ENCODE measurements at regions not wholly inside any gene's neighbourhood (a gene's known extent, or its start where the extent isn't known, plus 50 kb on each side); places are given as distances from the start of the nearest gene placed in this dataset.
"Not testable (repeated sequence)": the region's sequence is repeated elsewhere in the genome, so short reads cannot be mapped to it uniquely, and the experiment has no call there.

DNA sequence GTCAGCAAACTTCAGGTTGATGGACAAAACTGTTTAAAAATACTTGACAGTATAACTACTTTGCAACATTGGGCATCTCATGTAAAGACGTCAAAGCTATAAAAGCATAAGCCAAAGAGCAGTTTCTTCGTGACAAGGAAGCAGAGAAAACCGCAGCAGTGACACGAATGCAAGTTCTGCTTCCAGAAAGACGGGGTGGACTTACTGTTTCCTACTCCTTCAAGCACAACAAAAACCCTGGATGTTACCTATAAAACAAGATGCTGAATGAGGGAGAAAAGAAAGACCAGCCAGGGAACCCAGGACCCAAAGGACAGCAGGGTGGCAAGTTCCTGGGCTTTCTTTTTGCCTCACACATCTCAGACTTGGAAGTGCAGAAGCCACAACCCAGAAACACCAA, 98.0 kb downstream of the DLL1 start:
- no peak for DNase-seq

DNA sequence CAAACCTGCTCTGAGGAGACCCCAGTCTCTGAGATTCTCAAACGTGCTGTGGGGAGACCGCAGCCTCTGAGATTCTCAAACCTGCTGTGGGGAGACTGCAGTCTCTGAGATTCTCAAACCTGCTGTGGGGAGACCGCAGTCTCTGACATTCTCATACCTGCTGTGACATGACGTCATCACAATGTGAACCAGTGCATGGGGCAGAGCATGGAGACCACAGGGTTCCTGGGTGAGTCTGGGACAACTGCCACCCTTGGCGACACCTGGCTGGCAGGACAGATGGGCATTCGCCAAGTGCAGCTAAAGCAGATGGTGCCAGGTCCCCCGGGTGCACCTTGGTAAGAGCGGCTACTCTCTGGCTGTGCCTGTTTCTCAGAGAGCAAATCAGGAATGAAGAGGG, 98.8 kb downstream of the DLL1 start:
- not testable (repeated sequence) for DNase-seq

DNA sequence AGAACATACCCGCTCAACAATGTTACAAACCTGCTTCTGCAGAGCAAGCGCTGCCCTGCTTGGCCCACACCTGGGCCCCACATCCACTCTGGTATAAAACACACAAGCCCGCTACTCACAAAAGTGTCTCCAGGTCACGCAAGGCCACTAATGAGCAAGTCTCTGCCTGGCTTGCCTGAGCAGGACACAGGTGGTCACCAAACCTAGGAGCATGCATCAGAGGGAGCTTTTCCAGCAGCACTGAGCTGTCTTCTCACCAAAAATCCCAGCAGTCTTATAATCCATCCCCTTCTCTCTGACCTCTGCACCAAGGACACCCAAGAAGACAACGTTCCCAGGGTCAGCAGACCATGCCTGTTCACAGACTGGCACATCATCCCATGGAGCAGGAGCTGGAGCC, 100.8 kb downstream of the DLL1 start:
- DNase-seq: no peak

DNA sequence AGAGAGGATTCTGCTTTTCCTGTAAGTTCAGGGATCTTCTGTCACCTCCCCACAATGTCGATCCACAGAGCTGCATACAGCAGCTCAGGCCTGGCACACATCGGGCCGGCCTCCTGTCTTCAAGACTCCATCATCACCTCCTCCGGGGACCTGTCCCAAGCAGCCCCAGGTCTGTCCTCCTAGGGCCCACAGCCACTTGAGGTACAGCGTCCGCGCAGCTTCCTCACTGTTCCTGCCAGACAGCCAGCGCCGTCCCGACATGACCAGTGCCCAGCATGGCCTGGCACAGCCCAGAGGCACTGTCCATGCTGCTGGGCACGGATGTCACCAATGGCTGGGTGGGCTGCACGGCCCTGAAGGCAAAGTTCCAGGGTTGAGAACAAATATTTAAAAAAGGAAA, 101.6 kb downstream of the DLL1 start:
- DNase-seq: no peak

DNA sequence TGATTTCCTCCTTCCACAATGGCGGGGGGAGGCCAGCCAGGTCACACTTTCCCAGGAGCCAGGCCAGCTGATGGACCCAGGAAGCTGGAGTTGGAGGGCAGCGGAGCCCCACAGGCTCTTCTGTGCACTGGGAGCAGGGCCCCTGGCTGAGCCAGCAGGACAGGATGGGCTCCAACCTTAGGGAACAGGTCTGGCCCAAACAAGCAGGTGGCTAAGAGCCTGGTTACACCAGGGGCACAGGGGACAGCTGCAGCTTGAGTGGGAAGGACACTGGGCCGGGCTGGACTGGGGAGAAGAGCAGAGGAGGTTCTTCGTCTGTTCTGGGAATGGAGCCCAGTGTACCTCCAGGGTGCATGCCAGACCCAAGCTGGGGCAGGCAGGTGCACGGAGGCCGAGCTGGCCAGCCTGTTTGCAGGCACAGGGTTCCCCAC, 102.3 kb downstream of the DLL1 start:
- no peak for DNase-seq

DNA sequence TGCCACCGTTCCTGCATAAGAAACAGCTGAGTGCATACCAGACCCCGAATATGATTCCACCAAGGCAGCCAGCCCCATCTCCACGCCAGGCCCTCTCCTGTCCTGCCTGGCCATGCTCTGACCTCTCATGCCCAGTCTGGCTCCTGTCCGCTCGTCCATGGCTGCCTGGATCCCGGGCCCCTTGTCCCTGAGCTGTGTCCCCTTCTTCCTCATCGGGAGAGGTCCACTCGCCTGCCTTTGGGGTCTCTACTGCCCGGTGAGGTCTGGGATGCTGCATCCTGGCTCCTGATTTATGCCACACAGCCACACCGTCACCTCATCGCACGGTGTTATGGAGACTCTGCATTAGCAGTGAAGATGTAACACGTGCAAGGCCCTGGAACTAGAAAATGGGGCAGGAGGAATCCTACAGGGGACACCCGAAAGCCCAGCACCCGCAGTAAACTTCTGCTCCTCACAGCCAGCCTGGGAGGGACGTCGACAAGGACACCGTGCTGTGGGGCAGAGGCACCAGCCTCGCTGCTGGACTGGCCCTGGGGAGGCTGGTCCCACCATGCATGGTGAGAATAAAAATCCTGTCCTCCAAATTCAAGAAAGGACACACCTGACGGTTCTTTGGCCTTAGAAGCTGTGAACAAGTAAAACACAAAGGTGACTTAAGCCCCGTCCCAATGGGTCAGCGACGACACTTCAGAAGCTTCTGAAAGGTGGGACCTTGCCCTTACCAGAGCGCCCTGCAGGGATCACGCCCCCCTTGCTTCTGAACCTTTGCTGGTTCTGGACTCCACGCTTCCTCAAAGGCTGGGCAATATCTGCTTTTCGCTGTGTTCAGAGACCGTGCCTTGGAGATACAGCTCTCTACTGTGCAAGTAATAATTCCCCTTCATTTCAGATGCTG, 103.0 kb downstream of the DLL1 start:
- no peak for DNase-seq

DNA sequence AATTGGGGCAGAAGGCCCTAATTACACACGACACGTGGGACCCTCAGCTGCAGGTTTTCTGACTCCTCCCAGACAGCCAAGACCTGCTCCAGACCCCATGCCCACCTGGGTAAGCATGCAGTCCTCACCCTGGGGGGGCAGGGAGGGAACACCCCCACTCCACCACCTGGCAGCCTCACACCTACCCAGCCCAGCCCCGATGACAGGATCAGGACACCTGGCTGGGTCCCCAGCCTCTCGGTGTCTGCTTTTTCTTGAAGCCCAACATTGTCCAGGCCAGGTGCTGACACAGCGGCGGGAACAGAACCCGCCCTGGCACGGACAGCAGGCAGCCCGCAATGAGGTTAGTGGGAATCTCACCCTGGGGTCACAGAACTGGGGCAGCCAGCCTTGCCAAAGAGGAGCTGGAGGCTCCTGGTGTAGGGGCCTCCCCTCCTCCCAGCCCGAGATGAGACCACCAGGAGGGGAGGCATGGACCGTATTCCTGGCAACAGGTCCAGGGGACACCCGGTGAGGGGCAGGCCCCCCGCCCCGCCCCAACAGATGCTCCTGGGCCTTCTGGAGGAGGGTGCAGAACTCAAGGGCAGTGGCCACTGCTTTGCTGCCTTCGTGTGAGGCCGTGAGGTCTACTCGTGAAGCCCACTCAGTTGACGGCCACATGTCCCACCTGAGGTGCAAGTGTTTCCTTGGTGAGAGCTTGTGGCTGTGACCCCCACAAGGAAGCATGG, 103.8 kb downstream of the DLL1 start:
- peak; percentile 64 for DNase-seq

DNA sequence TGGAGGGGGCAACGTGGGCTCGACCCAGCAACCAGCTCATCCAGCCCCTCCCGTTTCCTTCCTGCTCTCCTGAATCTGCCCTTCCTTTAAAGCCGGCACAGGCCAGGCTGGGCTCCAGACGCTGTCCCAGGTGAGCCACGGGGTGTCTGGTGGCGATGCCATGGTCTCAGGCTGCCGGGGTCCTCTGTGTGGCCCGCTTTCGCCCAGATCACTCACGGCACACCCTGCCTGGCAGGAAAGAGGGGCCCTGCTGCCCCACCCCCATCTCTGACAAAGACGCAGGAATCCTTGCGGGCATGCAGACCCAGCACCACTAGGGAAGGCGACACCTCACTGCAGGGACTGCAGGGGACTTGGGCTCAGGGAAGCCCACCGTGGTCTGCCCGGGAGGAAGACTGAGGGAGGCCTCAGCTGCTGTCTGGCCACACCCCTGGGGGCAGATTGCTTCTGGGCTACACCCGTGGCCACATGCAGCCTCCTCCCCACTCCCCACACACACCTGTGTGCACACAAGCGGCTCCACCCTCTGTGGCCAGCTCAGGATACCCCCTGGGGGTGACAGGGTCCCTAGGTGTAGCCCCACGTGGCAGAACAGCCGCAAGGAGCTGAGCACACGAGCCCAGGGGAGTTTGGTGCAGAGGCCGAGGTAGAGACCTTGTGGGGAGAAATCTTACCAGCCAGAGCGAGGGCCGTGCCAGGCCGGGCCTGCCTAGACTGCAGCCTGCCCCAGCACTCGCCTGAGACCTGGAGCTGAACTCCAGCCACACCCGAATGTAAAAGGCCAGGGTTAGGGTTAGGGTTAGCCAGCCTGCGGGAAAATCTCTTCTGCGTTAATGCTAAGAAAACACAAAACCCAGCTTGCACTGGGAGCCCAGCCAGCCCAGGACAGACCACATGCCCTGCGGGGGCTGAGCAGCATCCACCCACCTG, 104.6 kb downstream of the DLL1 start:
- DNase-seq: peak; percentile 36

DNA sequence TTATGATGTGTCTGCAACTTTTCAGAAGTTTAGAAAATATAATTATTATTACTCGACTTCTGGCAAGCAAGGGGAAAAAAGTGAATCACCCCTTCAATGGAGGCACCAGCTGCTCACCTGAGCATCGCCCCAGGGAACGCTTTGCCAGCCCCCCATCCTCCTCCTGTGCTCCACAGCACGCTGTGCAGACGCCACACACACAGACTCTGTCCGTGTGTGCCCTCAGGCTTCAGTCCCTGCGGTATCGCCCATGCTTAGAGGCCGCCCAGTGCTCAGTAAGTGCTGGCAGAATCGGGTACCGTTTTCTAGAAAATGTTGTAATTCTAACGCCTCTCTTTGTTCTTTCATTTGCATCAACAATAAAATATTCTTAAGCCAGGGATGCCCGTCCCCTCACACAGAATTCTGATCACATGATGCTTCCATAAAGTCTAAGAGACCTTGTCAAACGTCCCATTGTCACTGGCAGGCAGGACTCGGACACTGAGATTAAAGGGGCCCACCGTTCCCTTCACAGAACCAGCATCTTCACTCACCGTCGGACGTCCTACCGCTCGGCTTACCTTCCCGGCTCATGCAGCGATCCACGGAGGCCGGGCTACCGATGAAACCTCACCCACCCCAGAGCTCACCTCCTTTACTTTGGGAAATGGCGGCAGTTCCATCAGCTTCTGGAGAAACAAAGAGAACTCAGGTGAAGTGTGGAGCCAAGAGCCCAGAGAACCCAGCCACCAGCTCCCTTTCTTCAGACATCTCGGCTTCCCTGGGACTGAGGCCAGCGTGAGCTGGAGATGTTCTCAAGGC, 105.5 kb downstream of the DLL1 start:
- no peak for DNase-seq

DNA sequence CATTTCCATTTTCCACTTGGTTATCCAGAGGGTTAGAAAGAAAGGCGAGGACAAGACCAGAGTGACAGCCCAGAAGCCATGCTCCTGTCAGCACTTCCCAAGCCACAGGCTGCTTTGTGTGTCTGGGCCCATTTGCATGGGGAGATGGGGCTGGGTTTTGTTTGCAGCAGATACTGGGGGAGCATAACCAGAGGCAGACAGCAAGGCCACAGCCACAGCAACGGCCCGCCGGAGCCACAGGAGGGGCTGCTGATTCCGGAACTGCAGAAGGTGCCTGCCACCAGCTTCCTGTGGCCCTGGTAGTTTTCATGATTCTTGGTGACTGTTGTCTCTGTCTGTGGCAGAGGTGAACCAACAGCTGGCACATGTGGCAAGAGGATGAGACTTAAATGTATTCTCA, 106.6 kb downstream of the DLL1 start:
- no peak for DNase-seq

DNA sequence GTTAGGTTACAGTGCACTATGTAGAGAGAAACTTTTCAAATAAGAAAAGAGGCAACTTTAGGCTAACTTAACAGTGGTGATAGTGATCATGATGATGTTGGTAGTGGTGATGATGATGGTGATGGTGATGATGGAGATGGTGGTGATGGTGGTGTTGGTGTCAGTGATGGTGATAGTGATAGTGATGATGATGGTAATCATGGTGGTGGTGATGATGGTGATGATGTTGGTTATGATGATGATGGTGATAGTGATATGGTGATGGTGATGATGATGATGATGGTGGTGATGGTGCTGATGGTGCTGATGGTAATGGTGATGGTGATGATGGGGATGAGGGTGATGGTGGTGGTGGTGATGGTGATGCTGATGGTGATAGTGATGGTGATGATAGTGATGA, 107.4 kb downstream of the DLL1 start:
- no peak for DNase-seq

DNA sequence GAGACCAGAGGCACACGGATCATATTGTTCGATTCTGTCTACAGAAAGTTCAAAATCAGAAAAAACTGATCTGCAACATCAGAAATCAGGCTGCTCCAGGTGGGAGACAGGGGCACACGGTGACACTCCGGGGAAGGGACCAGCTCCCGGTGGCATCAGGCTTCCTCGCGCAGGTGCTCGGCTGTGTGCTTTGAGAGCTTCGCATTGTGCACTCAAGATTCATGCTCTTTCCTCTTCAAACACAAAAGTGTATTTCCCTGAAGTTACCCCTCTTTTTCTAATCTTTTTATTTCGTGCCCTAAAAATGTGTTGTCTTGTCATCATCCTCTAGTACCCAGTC, 108.1 kb downstream of the DLL1 start:
- DNase-seq: no peak

DNA sequence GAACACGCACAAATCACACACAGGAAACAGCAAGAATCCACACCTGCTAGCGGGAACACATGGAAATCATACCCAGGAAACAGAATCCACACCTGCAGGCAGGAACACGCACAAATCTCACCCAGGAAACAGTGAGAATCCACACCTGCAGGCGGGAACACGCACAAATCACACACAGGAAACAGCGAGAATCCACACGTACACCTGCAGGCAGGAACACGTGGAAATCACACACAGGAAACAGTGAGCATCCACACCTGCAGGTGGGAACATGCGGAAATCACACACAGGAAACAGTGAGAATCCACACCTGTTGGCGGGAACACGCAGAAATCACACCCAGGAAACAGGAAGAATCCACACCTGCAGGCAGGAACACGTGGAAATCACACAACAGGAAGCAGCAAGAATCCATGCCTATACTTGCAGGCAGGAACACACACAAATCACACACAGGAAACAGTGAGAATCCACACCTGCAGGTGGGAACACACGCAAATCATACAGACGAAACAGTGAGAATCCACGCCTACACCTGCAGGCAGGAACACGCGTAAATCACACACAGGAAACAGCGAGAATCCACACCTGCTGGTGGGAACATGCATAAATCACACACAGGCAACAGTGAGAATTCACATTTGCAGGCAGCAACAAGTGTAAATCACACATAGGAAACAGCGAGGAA, 108.6 kb downstream of the DLL1 start:
- no peak for DNase-seq

DNA sequence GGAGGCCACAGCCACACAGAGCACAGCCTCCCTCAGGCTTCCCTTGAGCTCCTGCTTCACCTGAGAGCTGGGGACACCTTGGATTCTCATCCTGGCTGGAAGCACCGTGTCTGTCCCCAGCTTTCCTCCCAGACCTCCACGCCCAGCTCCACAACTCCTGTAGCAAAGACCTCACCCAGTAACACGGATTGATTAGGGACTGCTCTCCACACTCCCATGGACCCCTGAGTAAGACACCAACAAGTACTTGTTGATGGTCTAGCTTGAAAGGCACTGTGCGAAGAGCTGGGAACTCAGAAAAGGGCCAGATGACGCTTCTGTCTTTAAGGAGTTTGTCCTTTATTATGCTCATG, 109.6 kb downstream of the DLL1 start:
- no peak for DNase-seq

DNA sequence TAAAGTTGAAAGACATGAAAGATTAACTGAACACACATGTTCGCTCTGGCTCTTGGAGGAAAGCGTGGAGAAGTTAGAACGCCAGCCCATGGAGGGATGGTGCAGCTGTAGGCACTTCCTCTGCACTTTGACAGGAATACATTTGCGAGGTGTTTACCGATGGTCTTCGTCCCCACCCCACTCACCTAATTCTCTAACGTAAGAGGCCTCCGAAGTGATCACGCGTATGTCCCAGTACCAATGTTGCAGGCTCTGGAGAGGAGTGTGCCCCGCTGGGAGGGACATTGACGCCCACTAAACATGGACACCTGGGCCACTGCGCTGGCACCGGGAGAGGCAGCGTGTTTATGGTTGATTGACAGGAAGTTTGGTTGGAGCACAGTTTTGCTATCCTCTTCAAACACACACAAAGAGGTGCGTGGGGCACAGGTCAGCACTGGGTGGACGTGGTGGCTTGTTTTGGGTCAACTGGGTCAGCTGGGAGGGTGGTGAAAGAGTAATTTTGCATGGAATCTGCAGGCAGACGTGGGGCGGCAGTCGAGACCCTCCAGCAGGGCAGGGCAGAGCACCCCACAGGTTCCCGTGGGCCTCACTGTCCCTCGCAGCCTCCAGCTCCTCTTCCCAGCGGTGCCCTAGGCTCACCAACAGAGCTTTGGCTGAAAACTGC, 110.1 kb downstream of the DLL1 start:
- DNase-seq: no peak

DNA sequence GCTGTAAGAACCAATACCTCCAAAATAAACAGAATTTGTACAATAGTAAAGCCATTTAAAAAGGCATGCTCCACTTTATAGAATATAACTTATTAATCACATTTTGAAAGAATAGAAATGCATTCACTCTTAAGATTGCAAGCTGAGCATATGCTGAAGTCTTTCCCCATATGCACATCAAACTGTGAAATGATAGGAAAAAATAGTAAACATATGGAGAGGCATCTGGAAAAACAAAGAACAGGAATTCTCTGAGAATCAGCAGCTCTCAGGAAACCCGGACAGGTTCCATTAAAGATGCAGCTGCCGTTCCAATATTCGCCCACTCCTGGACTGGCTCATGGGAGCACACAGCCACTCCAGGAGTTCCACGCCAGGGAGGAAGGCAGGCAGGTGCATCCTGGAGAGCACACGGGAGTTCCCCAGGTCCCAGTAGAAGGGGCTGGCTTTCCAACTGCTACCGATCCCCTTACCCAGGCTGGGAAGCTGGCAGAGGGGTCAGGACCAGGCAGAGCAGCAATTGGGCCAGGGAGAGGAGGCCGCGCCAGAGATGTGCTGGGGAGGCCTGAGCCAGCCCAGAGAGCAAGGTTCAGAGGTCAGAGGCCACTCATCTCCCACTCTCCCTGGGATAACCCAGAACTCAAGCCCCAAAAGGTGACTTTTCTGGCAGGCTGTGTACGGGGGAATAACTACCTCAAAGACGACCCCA, 111.1 kb downstream of the DLL1 start:
- DNase-seq: no peak

DNA sequence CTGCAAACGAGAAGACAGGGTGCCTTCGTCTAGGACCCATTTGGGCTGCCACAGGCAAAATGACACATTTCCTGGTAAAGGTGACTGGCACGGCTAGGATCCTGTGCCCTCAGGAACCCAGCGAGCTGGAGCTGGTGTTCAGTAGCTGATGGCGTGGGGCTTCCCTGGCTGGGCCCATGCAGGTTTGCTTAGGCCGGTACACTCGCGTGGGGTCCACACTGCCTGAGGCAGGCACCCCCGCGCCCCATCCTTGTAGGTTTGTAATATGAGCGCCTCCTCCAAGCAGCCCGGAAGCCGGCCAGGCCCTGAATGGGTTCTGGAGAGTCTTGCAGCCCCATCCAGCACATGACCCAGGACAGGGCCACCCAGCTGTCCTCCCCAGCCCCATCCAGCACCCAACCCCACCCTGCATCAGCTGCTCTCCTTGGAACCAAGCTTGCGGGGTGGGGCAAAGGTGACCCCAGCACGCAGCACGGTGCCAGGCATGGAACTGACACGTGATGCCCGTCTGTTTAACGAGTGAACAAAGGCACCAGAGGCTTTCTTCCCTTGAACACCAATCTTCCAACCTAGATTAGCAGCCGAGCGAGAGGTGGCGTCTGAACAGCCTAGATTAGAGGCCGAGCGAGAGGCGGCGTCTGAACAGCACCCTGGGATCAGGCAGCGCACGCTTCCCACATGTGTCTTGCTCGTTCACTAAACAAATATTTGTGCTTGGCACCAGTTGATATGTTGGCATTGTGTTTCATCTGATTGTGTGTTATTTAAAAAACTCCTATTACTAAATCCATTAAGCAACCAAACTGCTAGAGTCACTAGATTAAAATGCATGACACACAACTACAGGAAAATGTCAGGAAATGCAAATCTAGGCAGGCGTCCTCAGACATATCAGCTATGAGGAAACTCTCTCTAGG, 112.1 kb downstream of the DLL1 start:
- DNase-seq: peak; percentile 81

DNA sequence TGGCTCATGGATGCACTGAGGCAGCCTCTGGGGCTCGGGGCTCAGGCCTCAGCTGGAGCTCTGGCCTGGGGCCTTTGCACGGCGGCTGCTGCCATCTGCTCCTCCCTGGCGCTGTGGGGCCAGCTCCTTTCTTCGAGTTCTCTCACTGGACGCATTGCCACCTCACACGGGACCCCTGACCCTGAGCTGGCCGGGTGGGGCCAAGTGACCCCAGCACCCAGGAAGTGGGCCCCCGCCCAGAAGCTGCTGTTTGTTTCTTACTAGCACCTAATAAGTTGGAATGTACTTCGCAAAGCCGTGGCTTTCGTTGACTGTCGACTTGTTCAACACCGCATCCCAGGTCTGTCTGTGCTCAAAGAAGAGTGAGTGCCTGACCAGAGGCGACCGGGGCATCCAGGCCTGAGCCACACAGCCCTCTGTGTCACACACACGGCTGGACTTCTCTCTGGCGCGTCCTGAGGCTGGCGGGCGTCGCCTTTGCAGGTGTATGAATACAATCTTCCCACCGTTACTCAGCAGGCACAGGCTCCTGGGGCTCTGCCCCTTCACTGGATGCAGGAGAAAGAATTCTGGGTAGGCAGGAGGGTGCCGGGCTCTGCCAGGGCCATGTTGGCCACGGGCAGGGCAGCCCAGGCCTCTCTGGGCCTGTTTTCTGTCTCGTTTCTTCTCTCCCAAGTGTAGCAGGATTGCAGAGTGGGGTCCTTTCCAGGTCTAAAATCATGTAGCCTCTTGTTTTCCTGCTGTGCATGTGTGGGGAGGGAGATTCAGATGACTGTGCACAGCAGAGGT, 112.9 kb downstream of the DLL1 start:
- DNase-seq: no peak

All from COR-L47 (cell line).